HEK293T (cell line): ENCODE measurements at regions not wholly inside any gene's neighbourhood (a gene's known extent, or its start where the extent isn't known, plus 50 kb on each side); places are given as distances from the start of the nearest gene placed in this dataset.
"Not testable (repeated sequence)": the region's sequence is repeated elsewhere in the genome, so short reads cannot be mapped to it uniquely, and the experiment has no call there.

Experiments
- CTBP1 ChIP-seq: fragments of 450-650 bp; IDR thresholded peaks from 2 replicates; pipeline ENCODE4 v1.6.1; 2016; ENCODE audit warnings: borderline replicate concordance
- TARDBP ChIP-seq: fragments of 450-650 bp; IDR thresholded peaks from 2 replicates; pipeline ENCODE4 v1.6.1; 2016

- not testable (repeated sequence) for TF ChIP-seq CTBP1, TARDBP
Measured at GRCh38 chr12:9469463-9469862, 138.3 kb downstream of the KLRB1 start.
